B cell (primary cell): ENCODE measurements at regions not wholly inside any gene's neighbourhood (a gene's known extent, or its start where the extent isn't known, plus 50 kb on each side); places are given as distances from the start of the nearest gene placed in this dataset.

Experiments used
- ATAC-seq: fragments of 200-7000 bp; cut with Tn5 transposase; one replicate; pipeline ENCODE4 v1.10.0; 2021; ENCODE audit warnings: low read depth, mild to moderate bottlenecking, moderate number of reproducible peaks, moderate library complexity
- CTCF ChIA-PET: fragments of 350-600 bp; sonication (Branson Sonifier 250); formaldehyde crosslinking; loops from one replicate; lab custom pipeline; 2021; ENCODE audit warnings: antibody characterized with exemption, inconsistent platforms; lab: Charles Lee
- POLR2A ChIA-PET: fragments of 350-600 bp; sonication (Branson Sonifier 250); formaldehyde crosslinking; loops from one replicate; lab custom pipeline; 2021; ENCODE audit warnings: antibody characterized with exemption; lab: Charles Lee
- DNase-seq: peaks from one replicate; pipeline ENCODE4 v3.0.0; 2013
- H2AFZ ChIP-seq: 2 replicates; pipeline ENCODE4 v1.6.1; 2012; ENCODE audit warnings: mild to moderate bottlenecking, low read depth, low read length; ENCODE audit not compliant: insufficient read depth, poor library complexity, severe bottlenecking
- H3K27ac ChIP-seq, 2 donors: 1 replicate in 1 of 2; 2 replicates in 1 of 2; pipeline ENCODE4 v1.5.1; 2012 to 2013; ENCODE audit warnings: low read length in 2 of 2, mild to moderate bottlenecking in 2 of 2, moderate library complexity in 1 of 2
- H3K27me3 ChIP-seq, 4 experiments: fragments of 200-600 bp in 1 of 4; sonication (generic) in 1 of 4; replicated peaks in 1 of 4; 1 replicate in 2 of 4; 2 replicates in 2 of 4; pipeline versions ENCODE4 v1.6.1 to v1.7.0; 2013 to 2016; ENCODE audit warnings: low read length in 3 of 4, mild to moderate bottlenecking in 2 of 4, mixed read lengths in 1 of 4, moderate library complexity in 1 of 4; ENCODE audit not compliant: insufficient read depth in 4 of 4, control insufficient read depth in 3 of 4; ENCODE audit errors: control extremely low read depth in 1 of 4
- H3K36me3 ChIP-seq, 2 experiments: replicated peaks in 1 of 2; 1 replicate in 1 of 2; 2 replicates in 1 of 2; pipeline versions ENCODE4 v1.6.1 to v1.7.1; 2013; ENCODE audit warnings: low read length in 1 of 2; ENCODE audit not compliant: insufficient read depth in 2 of 2, control insufficient read depth in 1 of 2; ENCODE audit errors: control extremely low read depth in 1 of 2, extremely low read depth in 1 of 2
- H3K4me1 ChIP-seq, 2 donors: fragments of 200-600 bp in 1 of 2; sonication (generic) in 1 of 2; 1 replicate in 1 of 2; 2 replicates in 1 of 2; pipeline versions ENCODE4 v1.5.1 to v1.6.1; 2013 to 2017; ENCODE audit warnings: low read length in 2 of 2; ENCODE audit not compliant: control insufficient read depth in 2 of 2, insufficient read depth in 2 of 2
- H3K4me2 ChIP-seq: replicated peaks from 2 replicates; pipeline ENCODE3; 2012; ENCODE audit warnings: mild to moderate bottlenecking, low read depth, low read length; ENCODE audit not compliant: poor library complexity, severe bottlenecking
- H3K4me3 ChIP-seq, 5 experiments: fragments of 200-600 bp in 1 of 5; sonication (generic) in 1 of 5; 1 replicate in 3 of 5; 2 replicates in 2 of 5; pipeline versions ENCODE4 v1.5.1 to v1.7.0; 2011 to 2016; ENCODE audit warnings: low read length in 4 of 5, mild to moderate bottlenecking in 4 of 5, low read depth in 2 of 5, control low read depth in 1 of 5, moderate library complexity in 1 of 5; ENCODE audit not compliant: insufficient read depth in 1 of 5; ENCODE audit errors: control extremely low read depth in 1 of 5, extremely low read depth in 1 of 5
- H3K79me2 ChIP-seq: fragments of 200-600 bp; sonication (generic); one replicate; pipeline ENCODE4 v1.6.0; 2016; ENCODE audit warnings: low read length; ENCODE audit not compliant: control insufficient read depth, insufficient read depth
- H3K9ac ChIP-seq: fragments of 200-600 bp; sonication (generic); 2 replicates; pipeline ENCODE4 v1.6.1; 2017; ENCODE audit warnings: mild to moderate bottlenecking, low read length, moderate library complexity
- H3K9me3 ChIP-seq, 3 donors: one replicate each; pipeline versions ENCODE4 v1.6.1 to v1.7.1; 2013; ENCODE audit warnings: low read length in 2 of 3; ENCODE audit not compliant: control insufficient read depth in 2 of 3, insufficient read depth in 1 of 3; ENCODE audit errors: control extremely low read depth in 1 of 3
- H4K20me1 ChIP-seq: 2 replicates; pipeline ENCODE4 v1.6.0; 2012; ENCODE audit warnings: mild to moderate bottlenecking, low read length; ENCODE audit not compliant: insufficient read depth, control insufficient read depth, poor library complexity, severe bottlenecking
- H3K27ac Mint-ChIP-seq: one replicate; pipeline ENCODE4 v1.8.0; 2021; ENCODE audit warnings: mixed read lengths
- H3K27me3 Mint-ChIP-seq: one replicate; pipeline ENCODE4 v1.8.0; 2021; ENCODE audit warnings: mixed read lengths
- H3K4me1 Mint-ChIP-seq: one replicate; pipeline ENCODE4 v1.8.0; 2021; ENCODE audit warnings: mixed read lengths
- H3K4me3 Mint-ChIP-seq: one replicate; pipeline ENCODE4 v1.8.0; 2021; ENCODE audit warnings: mixed read lengths
- H3K9me3 Mint-ChIP-seq: one replicate; pipeline ENCODE4 v1.8.0; 2022; ENCODE audit warnings: mixed read lengths; ENCODE audit not compliant: insufficient read depth
- CTCF ChIP-seq: fragments of 200-600 bp; IDR thresholded peaks from one replicate; pipeline ENCODE4 v1.8.0; 2022; ENCODE audit warnings: antibody characterized with exemption, mild to moderate bottlenecking
- EZH2 ChIP-seq: IDR thresholded peaks from 2 replicates; pipeline ENCODE4 v1.6.1; 2012; ENCODE audit warnings: borderline replicate concordance, low read depth, mild to moderate bottlenecking, moderate library complexity, low read length; ENCODE audit not compliant: insufficient read depth, poor library complexity, severe bottlenecking
- WGBS: methylation state at CpG from one replicate; pipeline ENCODE4 v1.1.5; 2013; ENCODE audit warnings: missing lambda C conversion rate; ENCODE audit not compliant: insufficient coverage; 5-methylcytosine and 5-hydroxymethylcytosine counted together
- intact Hi-C: fragments of 100-400 bp; cut with micrococcal nuclease; formaldehyde crosslinking; loops from one replicate; pipeline ENCODE4 v1.10.0; 2022

GRCh38 chr4:24055623-24056022 is 165.8 kb upstream of the PPARGC1A start:
- TF ChIP-seq EZH2 (no peak), CTCF (no peak)
- Histone ChIP-seq H2AFZ (no peak overlapping the region), H3K4me1 (no peaks in the 10 kb centered on the region), H3K79me2 (no peaks in the 10 kb centered on the region), H3K9ac (no peak overlapping the region), H3K27ac (no peak overlapping the region), H3K4me2 (no peak overlapping the region), H3K36me3 (no peaks in the 10 kb centered on the region), H3K27me3 (no peaks in the 10 kb centered on the region), H3K4me3 (no peak overlapping the region), H4K20me1 (no peaks in the 10 kb centered on the region), H3K9me3 (peaks cover 0 to 6% (median 1%) of the 10 kb centered on the region in 3 donors)
- no peaks in the 10 kb centered on the region for H3K27me3 Mint-ChIP-seq
- DNase-seq, result no peak
- CTCF ChIA-PET, result no interaction called here
- H3K9me3 Mint-ChIP-seq, result peaks cover 2% of the 10 kb centered on the region
- no peak overlapping the region for H3K4me3 Mint-ChIP-seq
- no peaks in the 10 kb centered on the region for H3K4me1 Mint-ChIP-seq
- no peak overlapping the region for H3K27ac Mint-ChIP-seq
- WGBS, result 86% methylated on average over 1 of the region's 3 CpGs
- POLR2A ChIA-PET, result no interaction called here
- ATAC-seq, result no peak
- intact Hi-C loops, result no loop called here

GRCh38 chr4:24054910-24055309 is 165.1 kb upstream of the PPARGC1A start:
- intact Hi-C loops, result no loop called here
- no peak overlapping the region for H3K4me2 ChIP-seq
- DNase-seq (no peak), ATAC-seq (no peak)
- Mint-ChIP-seq H3K9me3 (peaks cover 2% of the 10 kb centered on the region), H3K4me1 (no peaks in the 10 kb centered on the region), H3K4me3 (no peak overlapping the region), H3K27me3 (no peaks in the 10 kb centered on the region), H3K27ac (no peak overlapping the region)
- TF ChIP-seq CTCF (no peak), EZH2 (no peak)
- no peaks in the 10 kb centered on the region for H3K27me3 ChIP-seq
- POLR2A ChIA-PET, result no interaction called here
- no peak overlapping the region for H3K27ac ChIP-seq
- H3K36me3 ChIP-seq, result no peaks in the 10 kb centered on the region
- 80% methylated on average over 1 of the region's 3 CpGs for WGBS
- peaks cover 0 to 6% (median 1%) of the 10 kb centered on the region in 3 donors for H3K9me3 ChIP-seq
- H3K9ac ChIP-seq, result no peak overlapping the region
- H3K4me1 ChIP-seq, result no peaks in the 10 kb centered on the region
- CTCF ChIA-PET, result no interaction called here
- no peak overlapping the region for H2AFZ ChIP-seq
- no peaks in the 10 kb centered on the region for H3K79me2 ChIP-seq
- no peak overlapping the region for H3K4me3 ChIP-seq
- no peaks in the 10 kb centered on the region for H4K20me1 ChIP-seq
